CD4-positive, alpha-beta T cell (primary cell): ENCODE measurements at regions not wholly inside any gene's neighbourhood (a gene's known extent, or its start where the extent isn't known, plus 50 kb on each side); places are given as distances from the start of the nearest gene placed in this dataset.
A peak's percentile ranks its signal among the peaks of the same experiment; 100 is the strongest.

Experiments
- ATAC-seq: fragments of 200-7000 bp; cut with Tn5 transposase; one replicate; pipeline ENCODE4 v1.10.0; 2022; ENCODE audit warnings: mild to moderate bottlenecking; ENCODE audit not compliant: poor library complexity
- CTCF ChIA-PET: fragments of 350-600 bp; sonication (Branson Sonifier 250); formaldehyde crosslinking; loops from one replicate; lab custom pipeline; 2021; ENCODE audit warnings: antibody characterized with exemption, inconsistent platforms; lab: Charles Lee
- POLR2A ChIA-PET: fragments of 350-600 bp; sonication (Branson Sonifier 250); formaldehyde crosslinking; loops from one replicate; lab custom pipeline; 2021; ENCODE audit warnings: antibody characterized with exemption, inconsistent platforms; lab: Charles Lee
- DNase-seq, 14 experiments: peaks; one replicate each; pipeline ENCODE4 v3.0.0-alpha.2; 2013 to 2020; ENCODE audit warnings: mixed read lengths in 2 of 14
- H3K27ac ChIP-seq, 2 donors: one replicate each; pipeline versions ENCODE4 v1.5.1 to v1.7.0; 2013; ENCODE audit warnings: low read length in 2 of 2, low read depth in 1 of 2, mild to moderate bottlenecking in 1 of 2
- H3K27me3 ChIP-seq, 2 experiments: 1 replicate in 1 of 2; 2 replicates in 1 of 2; pipeline versions ENCODE4 v1.6.1 to v1.7.0; 2013; ENCODE audit warnings: low read length in 2 of 2, control low read depth in 1 of 2, mild to moderate bottlenecking in 1 of 2, moderate library complexity in 1 of 2; ENCODE audit not compliant: insufficient read depth in 2 of 2, control insufficient read depth in 1 of 2
- H3K36me3 ChIP-seq: one replicate; pipeline ENCODE4 v1.6.1; 2013; ENCODE audit warnings: low read length, control low read depth; ENCODE audit not compliant: insufficient read depth
- H3K4me1 ChIP-seq: one replicate; pipeline ENCODE4 v1.6.1; 2013; ENCODE audit warnings: low read length, control low read depth; ENCODE audit not compliant: insufficient read depth
- H3K4me3 ChIP-seq: one replicate; pipeline ENCODE4 v1.5.1; 2013; ENCODE audit warnings: mild to moderate bottlenecking, low read length, moderate library complexity
- H3K9me3 ChIP-seq, 2 experiments: 1 replicate in 1 of 2; 2 replicates in 1 of 2; pipeline versions ENCODE4 v1.6.1 to v1.7.0; 2013; ENCODE audit warnings: low read length in 2 of 2, mild to moderate bottlenecking in 2 of 2, control low read depth in 1 of 2, moderate library complexity in 1 of 2; ENCODE audit not compliant: control insufficient read depth in 1 of 2, insufficient read depth in 1 of 2
- H3K27ac Mint-ChIP-seq: one replicate; pipeline ENCODE4 v1.8.0; 2020; ENCODE audit warnings: mixed read lengths
- H3K27me3 Mint-ChIP-seq: one replicate; pipeline ENCODE4 v1.8.0; 2021; ENCODE audit warnings: mixed read lengths
- H3K36me3 Mint-ChIP-seq: one replicate; pipeline ENCODE4 v1.8.0; 2021; ENCODE audit warnings: low read depth, mixed read lengths
- H3K4me1 Mint-ChIP-seq: one replicate; pipeline ENCODE4 v1.8.0; 2021; ENCODE audit warnings: low read depth, mixed read lengths
- H3K4me3 Mint-ChIP-seq: one replicate; pipeline ENCODE4 v1.8.0; 2020; ENCODE audit warnings: mild to moderate bottlenecking, mixed read lengths
- H3K9me3 Mint-ChIP-seq: one replicate; pipeline ENCODE4 v1.8.0; 2020; ENCODE audit warnings: mixed read lengths
- CTCF ChIP-seq: fragments of 200-600 bp; IDR thresholded peaks from one replicate; pipeline ENCODE4 v1.8.0; 2022; ENCODE audit warnings: antibody characterized with exemption, mild to moderate bottlenecking
- intact Hi-C, 2 experiments: fragments of 100-400 bp; cut with DNase I in 1 of 2; cut with micrococcal nuclease in 1 of 2; formaldehyde crosslinking; loops; one replicate each; pipeline versions ENCODE4 v1.15.1 to v1.9.0; 2023 to 2025; cut with DNase I, micrococcal nuclease

- no peaks in the 10 kb centered on the region for H3K9me3 Mint-ChIP-seq
- H3K36me3 ChIP-seq = no peaks in the 10 kb centered on the region
- ChIA-PET CTCF (interaction anchor here (1.2 kb wide), 1 partner anchor 43 kb away, joined by 3 read pairs; no protein-coding TSS in a partner anchor), POLR2A (no interaction called here)
- no peak overlapping the region for H3K27ac Mint-ChIP-seq
- H3K4me1 Mint-ChIP-seq = peaks cover 24% of the 10 kb centered on the region
- intact Hi-C loops = no loop called here
- H3K27me3 Mint-ChIP-seq = no peaks in the 10 kb centered on the region
- H3K36me3 Mint-ChIP-seq = no peaks in the 10 kb centered on the region
- no peak for TF ChIP-seq CTCF
- H3K4me1 ChIP-seq = peaks cover 13% of the 10 kb centered on the region
- H3K4me3 Mint-ChIP-seq = no peak overlapping the region
- DNase-seq (no peak), ATAC-seq (no peak)
- no peaks in the 10 kb centered on the region for H3K27me3 ChIP-seq
- H3K27ac ChIP-seq = no peak overlapping the region
- no peak overlapping the region for H3K4me3 ChIP-seq
- H3K9me3 ChIP-seq = no peaks in the 10 kb centered on the region
Observed at GRCh38 chr6:137357263-137357947, 136.8 kb downstream of the OLIG3 start.

DNA sequence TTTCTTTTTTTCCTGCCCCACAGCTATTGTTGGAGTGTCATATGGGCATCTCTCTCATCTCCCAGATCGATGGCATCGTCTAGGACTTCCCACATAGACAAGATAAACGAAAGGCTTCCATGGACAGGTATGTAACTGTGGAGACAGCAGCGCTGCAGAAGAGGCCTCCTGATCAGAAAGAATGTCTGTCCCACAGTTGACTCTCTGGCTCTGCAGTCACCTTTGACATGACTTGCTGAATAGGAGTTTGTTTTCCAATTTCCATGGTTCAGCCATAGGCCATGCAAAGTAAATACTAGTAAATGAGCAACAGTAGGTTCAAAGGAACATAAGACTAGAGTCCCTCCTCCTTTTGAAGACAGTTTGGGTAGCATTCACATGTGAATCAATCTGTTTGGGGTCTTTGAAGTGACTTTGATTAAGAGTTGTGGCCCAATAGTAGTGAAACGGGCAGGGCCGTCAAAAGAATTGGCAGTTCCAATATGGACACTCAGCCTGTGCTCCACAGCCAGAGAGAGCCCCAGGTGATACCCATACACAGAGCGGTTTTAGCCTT is 134.7 kb upstream of the IFNGR1 start:
- CTCF ChIA-PET = no interaction called here
- no peak for DNase-seq
- Histone ChIP-seq H3K4me3 (no peak overlapping the region), H3K27ac (no peak overlapping the region), H3K36me3 (no peaks in the 10 kb centered on the region), H3K27me3 (no peaks in the 10 kb centered on the region), H3K9me3 (no peaks in the 10 kb centered on the region), H3K4me1 (peaks cover 13% of the 10 kb centered on the region)
- no peaks in the 10 kb centered on the region for H3K36me3 Mint-ChIP-seq
- POLR2A ChIA-PET = no interaction called here
- intact Hi-C loops = loop anchor here in 1 of 2 experiments (5.0 kb wide), 1 partner anchor 33 kb away; no protein-coding TSS in a partner anchor
- no peak for ATAC-seq
- H3K27ac Mint-ChIP-seq = no peak overlapping the region
- no peak for TF ChIP-seq CTCF
- no peaks in the 10 kb centered on the region for H3K27me3 Mint-ChIP-seq
- no peaks in the 10 kb centered on the region for H3K9me3 Mint-ChIP-seq
- peaks cover 16% of the 10 kb centered on the region for H3K4me1 Mint-ChIP-seq
- H3K4me3 Mint-ChIP-seq = peak overlapping the region; percentile 2

- TF ChIP-seq CTCF = no peak
- intact Hi-C loops = loop anchor here in 1 of 2 experiments (5.0 kb wide), 1 partner anchor 34 kb away; no protein-coding TSS in a partner anchor
- POLR2A ChIA-PET = no interaction called here
Observed at GRCh38 chr6:137353346-137353745, 134.2 kb upstream of the IFNGR1 start.

More at GRCh38 chr6:137353346-137353745, 134.2 kb upstream of the IFNGR1 start:
- Histone ChIP-seq H3K9me3 (no peaks in the 10 kb centered on the region), H3K4me3 (no peak overlapping the region), H3K4me1 (peaks cover 13% of the 10 kb centered on the region), H3K36me3 (no peaks in the 10 kb centered on the region), H3K27me3 (no peaks in the 10 kb centered on the region), H3K27ac (no peak overlapping the region)
- peak; percentile 41 for ATAC-seq
- H3K36me3 Mint-ChIP-seq = no peaks in the 10 kb centered on the region
- CTCF ChIA-PET = no interaction called here
- DNase-seq = peak in 2 of 14 experiments; percentile 31 to 45
- no peak overlapping the region for H3K27ac Mint-ChIP-seq
- H3K4me1 Mint-ChIP-seq = peaks cover 16% of the 10 kb centered on the region
- H3K9me3 Mint-ChIP-seq = no peaks in the 10 kb centered on the region
- no peak overlapping the region for H3K4me3 Mint-ChIP-seq
- no peaks in the 10 kb centered on the region for H3K27me3 Mint-ChIP-seq
